ENCODE measurements at regions not wholly inside any gene's neighbourhood (a gene's known extent, or its start where the extent isn't known, plus 50 kb on each side); places are given as distances from the start of the nearest gene placed in this dataset.

DNA sequence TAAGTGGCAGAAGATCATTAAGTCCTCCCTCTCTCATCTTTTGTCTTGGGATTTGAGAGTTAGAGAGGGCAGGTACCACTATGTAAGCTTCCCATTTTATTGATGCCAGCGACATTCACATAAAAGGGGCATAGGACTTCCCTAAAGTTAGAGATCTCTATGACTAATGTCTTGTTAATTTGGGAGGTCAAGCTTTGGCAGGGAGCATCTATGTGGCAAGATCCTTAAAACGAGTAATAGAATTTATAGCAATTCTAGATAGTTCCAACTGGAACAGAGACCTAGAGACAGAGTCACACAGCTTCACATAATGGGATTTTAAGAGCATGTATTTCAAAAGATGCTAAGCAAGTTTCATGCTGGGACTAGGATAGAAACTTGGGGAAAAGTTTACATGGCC, 308.0 kb downstream of the MAP2K6 start:
- POLR2A ChIA-PET: no interaction called here
- H3K9me3 ChIP-seq: no peaks in the 10 kb centered on the region
- H3K4me2 ChIP-seq: no peak overlapping the region
- no peak overlapping the region for H3K4me3 ChIP-seq (ENCODE audit: low read depth in 2 of 2, low read length in 1 of 2)
- no peaks in the 10 kb centered on the region for H3K36me3 ChIP-seq (replicated peaks in 1 of 2; ENCODE audit: control insufficient read depth in 1 of 2, insufficient read depth in 2 of 2, low read length in 1 of 2)
- WGBS (ENCODE audit: low lambda C conversion rate): 52% methylated on average over 2 of the region's 2 CpGs
- H3K27ac ChIP-seq (ENCODE audit: low read depth in 2 of 2, low read length in 1 of 2): no peak overlapping the region
- H4K20me1 ChIP-seq (ENCODE audit: insufficient read depth): no peaks in the 10 kb centered on the region
- no peaks in the 10 kb centered on the region for H3K79me2 ChIP-seq (ENCODE audit: insufficient read depth)
- no peaks in the 10 kb centered on the region for H3F3A ChIP-seq (replicated peaks; ENCODE audit: insufficient read depth)
- no peak overlapping the region for H3K9ac ChIP-seq
- H2AFZ ChIP-seq (ENCODE audit: low read depth): no peak overlapping the region
- no peaks in the 10 kb centered on the region for H3K27me3 ChIP-seq (ENCODE audit: insufficient read depth)
- no peak for TF ChIP-seq GATA2 (CRISPR knock-in tag; IDR thresholded peaks at IDR 0.05)
- TF ChIP-seq POLR2AphosphoS5 (IDR thresholded peaks at IDR 0.05; ENCODE audit: low read depth, low read length): no peak
- H3K9me2 ChIP-seq: no peaks in the 10 kb centered on the region
- CTCF ChIA-PET: no interaction called here
- DNase-seq: no peak
- H3K4me1 ChIP-seq (ENCODE audit: control insufficient read depth in 1 of 2, insufficient read depth in 2 of 2, low read depth in 1 of 2, low read length in 1 of 2): no peaks in the 10 kb centered on the region

DNA sequence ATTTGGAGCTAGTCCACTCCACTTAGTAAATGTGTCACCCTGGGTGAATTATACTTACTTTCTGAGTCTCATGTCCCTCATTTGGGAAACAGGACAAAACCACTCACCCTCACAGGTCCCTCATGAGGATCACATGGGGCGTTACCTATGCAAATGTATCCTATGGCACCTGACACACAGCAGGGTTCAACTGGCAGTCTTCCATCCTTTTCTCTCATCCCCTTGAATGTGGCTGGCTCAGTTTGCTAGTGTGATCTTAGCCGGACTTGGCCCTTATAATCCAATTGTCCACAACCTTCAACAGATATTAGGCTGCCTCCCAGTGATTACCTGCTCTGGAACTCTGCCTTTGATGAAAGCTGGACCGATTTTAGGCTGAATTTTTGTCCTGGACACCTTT, 308.8 kb downstream of the MAP2K6 start:
- Histone ChIP-seq H2AFZ (ENCODE audit: low read depth) (no peak overlapping the region), H3K4me2 (no peak overlapping the region), H3K9me2 (no peaks in the 10 kb centered on the region), H3K36me3 (replicated peaks in 1 of 2; ENCODE audit: control insufficient read depth in 1 of 2, insufficient read depth in 2 of 2, low read length in 1 of 2) (no peaks in the 10 kb centered on the region), H3K27ac (ENCODE audit: low read depth in 2 of 2, low read length in 1 of 2) (no peak overlapping the region), H3K4me1 (ENCODE audit: control insufficient read depth in 1 of 2, insufficient read depth in 2 of 2, low read depth in 1 of 2, low read length in 1 of 2) (no peaks in the 10 kb centered on the region), H3K9ac (no peak overlapping the region), H3K27me3 (ENCODE audit: insufficient read depth) (no peaks in the 10 kb centered on the region), H3K9me3 (no peaks in the 10 kb centered on the region), H3K79me2 (ENCODE audit: insufficient read depth) (no peaks in the 10 kb centered on the region), H4K20me1 (ENCODE audit: insufficient read depth) (no peaks in the 10 kb centered on the region), H3F3A (replicated peaks; ENCODE audit: insufficient read depth) (no peaks in the 10 kb centered on the region), H3K4me3 (ENCODE audit: low read depth in 2 of 2, low read length in 1 of 2) (no peak overlapping the region)
- WGBS (ENCODE audit: low lambda C conversion rate): 49% methylated on average over 3 of the region's 3 CpGs
- DNase-seq: no peak
- CTCF ChIA-PET: interaction anchor here (1.1 kb wide), 1 partner anchor 421 kb away, joined by 4 read pairs; no protein-coding TSS in a partner anchor
- POLR2A ChIA-PET: no interaction called here
- TF ChIP-seq EP300 (IDR thresholded peaks at IDR 0.05; ENCODE audit: borderline replicate concordance in 1 of 2, low read depth in 1 of 2, low read length in 1 of 2): no peak
- TF ChIP-seq TAF1 (IDR thresholded peaks at IDR 0.05; ENCODE audit: borderline replicate concordance, low read depth, low read length): no peak
- TF ChIP-seq POLR2AphosphoS5 (IDR thresholded peaks at IDR 0.05; ENCODE audit: low read depth, low read length): no peak
- no peak for TF ChIP-seq TEAD4 (IDR thresholded peaks at IDR 0.05; ENCODE audit: borderline replicate concordance, insufficient read depth)
- no peak for TF ChIP-seq SMC3 (IDR thresholded peaks at IDR 0.05; ENCODE audit: low read depth, low read length)
- TF ChIP-seq, protein P1, sequence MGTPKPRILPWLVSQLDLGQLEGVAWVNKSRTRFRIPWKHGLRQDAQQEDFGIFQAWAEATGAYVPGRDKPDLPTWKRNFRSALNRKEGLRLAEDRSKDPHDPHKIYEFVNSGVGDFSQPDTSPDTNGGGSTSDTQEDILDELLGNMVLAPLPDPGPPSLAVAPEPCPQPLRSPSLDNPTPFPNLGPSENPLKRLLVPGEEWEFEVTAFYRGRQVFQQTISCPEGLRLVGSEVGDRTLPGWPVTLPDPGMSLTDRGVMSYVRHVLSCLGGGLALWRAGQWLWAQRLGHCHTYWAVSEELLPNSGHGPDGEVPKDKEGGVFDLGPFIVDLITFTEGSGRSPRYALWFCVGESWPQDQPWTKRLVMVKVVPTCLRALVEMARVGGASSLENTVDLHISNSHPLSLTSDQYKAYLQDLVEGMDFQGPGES (IDR thresholded peaks at IDR 0.05; ENCODE audit: low read depth, low read length): no peak
- TF ChIP-seq JUND (IDR thresholded peaks at IDR 0.05): no peak
- TF ChIP-seq, protein P2, sequence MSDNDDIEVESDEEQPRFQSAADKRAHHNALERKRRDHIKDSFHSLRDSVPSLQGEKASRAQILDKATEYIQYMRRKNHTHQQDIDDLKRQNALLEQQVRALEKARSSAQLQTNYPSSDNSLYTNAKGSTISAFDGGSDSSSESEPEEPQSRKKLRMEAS (IDR thresholded peaks at IDR 0.05; ENCODE audit: low read depth): no peak

DNA sequence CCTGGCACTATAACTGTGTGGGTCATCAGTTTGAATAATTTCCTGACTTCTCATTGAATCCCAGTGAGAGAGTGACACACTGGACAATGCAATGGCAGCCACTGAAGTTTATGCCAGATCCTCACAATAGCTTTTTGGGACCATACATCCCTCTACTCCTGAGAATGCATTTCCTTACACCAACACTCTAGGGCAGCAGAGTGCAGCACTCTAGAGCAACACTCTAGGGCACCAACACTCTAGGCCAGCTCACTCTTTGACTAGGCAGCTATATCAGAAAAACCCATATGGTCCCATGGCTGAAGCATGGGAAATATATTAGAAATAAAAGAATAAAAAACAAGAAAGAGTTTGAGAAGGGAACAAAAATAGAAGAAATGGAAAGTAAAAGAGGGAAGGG, 309.2 kb downstream of the MAP2K6 start:
- no peaks in the 10 kb centered on the region for H4K20me1 ChIP-seq (ENCODE audit: insufficient read depth)
- H3K4me2 ChIP-seq: no peak overlapping the region
- no peaks in the 10 kb centered on the region for H3K9me3 ChIP-seq
- no peaks in the 10 kb centered on the region for H3K36me3 ChIP-seq (replicated peaks in 1 of 2; ENCODE audit: control insufficient read depth in 1 of 2, insufficient read depth in 2 of 2, low read length in 1 of 2)
- CTCF ChIA-PET: interaction anchor here (1.1 kb wide), 1 partner anchor 421 kb away, joined by 4 read pairs; no protein-coding TSS in a partner anchor
- POLR2A ChIA-PET: no interaction called here
- H3K4me3 ChIP-seq (ENCODE audit: low read depth in 2 of 2, low read length in 1 of 2): no peak overlapping the region
- H3K27ac ChIP-seq (ENCODE audit: low read depth in 2 of 2, low read length in 1 of 2): no peak overlapping the region
- H3K79me2 ChIP-seq (ENCODE audit: insufficient read depth): no peaks in the 10 kb centered on the region
- H2AFZ ChIP-seq (ENCODE audit: low read depth): no peak overlapping the region
- no peaks in the 10 kb centered on the region for H3K27me3 ChIP-seq (ENCODE audit: insufficient read depth)
- no peak for DNase-seq
- H3K9ac ChIP-seq: no peak overlapping the region
- no peaks in the 10 kb centered on the region for H3F3A ChIP-seq (replicated peaks; ENCODE audit: insufficient read depth)
- no peak for TF ChIP-seq NFIC (IDR thresholded peaks at IDR 0.05; ENCODE audit: borderline replicate concordance)
- TF ChIP-seq, protein P3, sequence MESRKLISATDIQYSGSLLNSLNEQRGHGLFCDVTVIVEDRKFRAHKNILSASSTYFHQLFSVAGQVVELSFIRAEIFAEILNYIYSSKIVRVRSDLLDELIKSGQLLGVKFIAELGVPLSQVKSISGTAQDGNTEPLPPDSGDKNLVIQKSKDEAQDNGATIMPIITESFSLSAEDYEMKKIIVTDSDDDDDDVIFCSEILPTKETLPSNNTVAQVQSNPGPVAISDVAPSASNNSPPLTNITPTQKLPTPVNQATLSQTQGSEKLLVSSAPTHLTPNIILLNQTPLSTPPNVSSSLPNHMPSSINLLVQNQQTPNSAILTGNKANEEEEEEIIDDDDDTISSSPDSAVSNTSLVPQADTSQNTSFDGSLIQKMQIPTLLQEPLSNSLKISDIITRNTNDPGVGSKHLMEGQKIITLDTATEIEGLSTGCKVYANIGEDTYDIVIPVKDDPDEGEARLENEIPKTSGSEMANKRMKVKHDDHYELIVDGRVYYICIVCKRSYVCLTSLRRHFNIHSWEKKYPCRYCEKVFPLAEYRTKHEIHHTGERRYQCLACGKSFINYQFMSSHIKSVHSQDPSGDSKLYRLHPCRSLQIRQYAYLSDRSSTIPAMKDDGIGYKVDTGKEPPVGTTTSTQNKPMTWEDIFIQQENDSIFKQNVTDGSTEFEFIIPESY (IDR thresholded peaks at IDR 0.05; ENCODE audit: borderline replicate concordance, low read depth): no peak
- peak; percentile 31 for TF ChIP-seq RAD21 (IDR thresholded peaks at IDR 0.05; ENCODE audit: low read length)
- 0 out of 2 replicates have a peak, but pooled peaks have one; percentile 7 for TF ChIP-seq SMC3 (IDR thresholded peaks at IDR 0.05; ENCODE audit: low read depth, low read length)
- TF ChIP-seq, protein P4, sequence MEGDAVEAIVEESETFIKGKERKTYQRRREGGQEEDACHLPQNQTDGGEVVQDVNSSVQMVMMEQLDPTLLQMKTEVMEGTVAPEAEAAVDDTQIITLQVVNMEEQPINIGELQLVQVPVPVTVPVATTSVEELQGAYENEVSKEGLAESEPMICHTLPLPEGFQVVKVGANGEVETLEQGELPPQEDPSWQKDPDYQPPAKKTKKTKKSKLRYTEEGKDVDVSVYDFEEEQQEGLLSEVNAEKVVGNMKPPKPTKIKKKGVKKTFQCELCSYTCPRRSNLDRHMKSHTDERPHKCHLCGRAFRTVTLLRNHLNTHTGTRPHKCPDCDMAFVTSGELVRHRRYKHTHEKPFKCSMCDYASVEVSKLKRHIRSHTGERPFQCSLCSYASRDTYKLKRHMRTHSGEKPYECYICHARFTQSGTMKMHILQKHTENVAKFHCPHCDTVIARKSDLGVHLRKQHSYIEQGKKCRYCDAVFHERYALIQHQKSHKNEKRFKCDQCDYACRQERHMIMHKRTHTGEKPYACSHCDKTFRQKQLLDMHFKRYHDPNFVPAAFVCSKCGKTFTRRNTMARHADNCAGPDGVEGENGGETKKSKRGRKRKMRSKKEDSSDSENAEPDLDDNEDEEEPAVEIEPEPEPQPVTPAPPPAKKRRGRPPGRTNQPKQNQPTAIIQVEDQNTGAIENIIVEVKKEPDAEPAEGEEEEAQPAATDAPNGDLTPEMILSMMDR (IDR thresholded peaks at IDR 0.05): peak; percentile 18; the same call in 1 of the 2 replicates
- no peaks in the 10 kb centered on the region for H3K4me1 ChIP-seq (ENCODE audit: control insufficient read depth in 1 of 2, insufficient read depth in 2 of 2, low read depth in 1 of 2, low read length in 1 of 2)
- no peaks in the 10 kb centered on the region for H3K9me2 ChIP-seq

Measured in SK-N-SH (cell line).